HL-60 (cell line): ENCODE measurements at regions not wholly inside any gene's neighbourhood (a gene's known extent, or its start where the extent isn't known, plus 50 kb on each side); places are given as distances from the start of the nearest gene placed in this dataset.

Experiments used
- DNase-seq, 2 experiments: peaks; one replicate each; pipeline ENCODE4 v3.0.0-alpha.2; 2010 to 2020; ENCODE audit warnings: low read depth in 1 of 2, low spot score in 1 of 2
- H3K27ac ChIP-seq: fragments of 250-450 bp; sonication (Bioruptor Pico); replicated peaks from 2 replicates; pipeline ENCODE4 v1.5.1; 2020; ENCODE audit warnings: mild to moderate bottlenecking, moderate library complexity
- H3K27me3 ChIP-seq: fragments of 250-450 bp; sonication (Bioruptor Pico); 2 replicates; pipeline ENCODE4 v1.5.1; 2021; ENCODE audit warnings: mild to moderate bottlenecking, moderate library complexity; ENCODE audit not compliant: insufficient read depth, poor library complexity, severe bottlenecking
- H3K4me3 ChIP-seq: replicated peaks from 2 replicates; pipeline ENCODE4 v1.5.1; 2011; ENCODE audit warnings: mild to moderate bottlenecking, control low read depth, low read length; ENCODE audit not compliant: insufficient read depth
- GABPA ChIP-seq: IDR thresholded peaks from 2 replicates; pipeline ENCODE4 v1.6.1; 2012; ENCODE audit warnings: low read depth
- POLR2AphosphoS5 ChIP-seq: IDR thresholded peaks from 2 replicates; pipeline ENCODE4 v1.6.1; 2012; ENCODE audit warnings: low read depth
- SPI1 ChIP-seq: IDR thresholded peaks from 2 replicates; pipeline ENCODE4 v1.6.1; 2012; ENCODE audit warnings: low read depth, mild to moderate bottlenecking, borderline replicate concordance
- TF ChIP-seq, protein P1 (sequence below): IDR thresholded peaks from 2 replicates; pipeline ENCODE4 v1.6.1; 2012; ENCODE audit warnings: low read depth; ENCODE audit not compliant: insufficient replicate concordance
- TF ChIP-seq, protein P2 (sequence below): IDR thresholded peaks from one replicate; pipeline ENCODE4 v1.5.1; 2011; ENCODE audit warnings: low read length, control low read depth, inconsistent platforms; ENCODE audit not compliant: insufficient read depth

DNA sequence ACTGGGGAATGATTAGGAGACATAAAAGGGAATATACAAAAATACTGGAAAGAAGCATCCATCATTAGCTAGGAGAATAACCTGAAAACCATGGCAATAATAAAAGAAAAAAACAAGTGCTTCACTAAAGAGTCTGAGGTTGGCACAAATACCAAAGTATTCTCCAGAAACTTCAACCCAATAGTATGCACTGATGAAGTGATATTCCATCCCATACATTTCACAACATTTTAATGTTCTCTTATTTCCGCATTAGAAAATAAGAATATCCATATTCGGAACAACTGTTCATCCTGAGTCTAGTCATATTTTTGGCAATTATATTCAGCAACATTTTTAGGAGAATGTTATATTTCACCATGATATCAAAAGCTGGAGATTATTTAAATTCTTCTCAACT, 116.2 kb downstream of the POSTN start:
- TF ChIP-seq POLR2AphosphoS5 = no peak
- no peak for TF ChIP-seq SPI1
- TF ChIP-seq, protein P1, sequence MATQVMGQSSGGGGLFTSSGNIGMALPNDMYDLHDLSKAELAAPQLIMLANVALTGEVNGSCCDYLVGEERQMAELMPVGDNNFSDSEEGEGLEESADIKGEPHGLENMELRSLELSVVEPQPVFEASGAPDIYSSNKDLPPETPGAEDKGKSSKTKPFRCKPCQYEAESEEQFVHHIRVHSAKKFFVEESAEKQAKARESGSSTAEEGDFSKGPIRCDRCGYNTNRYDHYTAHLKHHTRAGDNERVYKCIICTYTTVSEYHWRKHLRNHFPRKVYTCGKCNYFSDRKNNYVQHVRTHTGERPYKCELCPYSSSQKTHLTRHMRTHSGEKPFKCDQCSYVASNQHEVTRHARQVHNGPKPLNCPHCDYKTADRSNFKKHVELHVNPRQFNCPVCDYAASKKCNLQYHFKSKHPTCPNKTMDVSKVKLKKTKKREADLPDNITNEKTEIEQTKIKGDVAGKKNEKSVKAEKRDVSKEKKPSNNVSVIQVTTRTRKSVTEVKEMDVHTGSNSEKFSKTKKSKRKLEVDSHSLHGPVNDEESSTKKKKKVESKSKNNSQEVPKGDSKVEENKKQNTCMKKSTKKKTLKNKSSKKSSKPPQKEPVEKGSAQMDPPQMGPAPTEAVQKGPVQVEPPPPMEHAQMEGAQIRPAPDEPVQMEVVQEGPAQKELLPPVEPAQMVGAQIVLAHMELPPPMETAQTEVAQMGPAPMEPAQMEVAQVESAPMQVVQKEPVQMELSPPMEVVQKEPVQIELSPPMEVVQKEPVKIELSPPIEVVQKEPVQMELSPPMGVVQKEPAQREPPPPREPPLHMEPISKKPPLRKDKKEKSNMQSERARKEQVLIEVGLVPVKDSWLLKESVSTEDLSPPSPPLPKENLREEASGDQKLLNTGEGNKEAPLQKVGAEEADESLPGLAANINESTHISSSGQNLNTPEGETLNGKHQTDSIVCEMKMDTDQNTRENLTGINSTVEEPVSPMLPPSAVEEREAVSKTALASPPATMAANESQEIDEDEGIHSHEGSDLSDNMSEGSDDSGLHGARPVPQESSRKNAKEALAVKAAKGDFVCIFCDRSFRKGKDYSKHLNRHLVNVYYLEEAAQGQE = no peak
- TF ChIP-seq, protein P2, sequence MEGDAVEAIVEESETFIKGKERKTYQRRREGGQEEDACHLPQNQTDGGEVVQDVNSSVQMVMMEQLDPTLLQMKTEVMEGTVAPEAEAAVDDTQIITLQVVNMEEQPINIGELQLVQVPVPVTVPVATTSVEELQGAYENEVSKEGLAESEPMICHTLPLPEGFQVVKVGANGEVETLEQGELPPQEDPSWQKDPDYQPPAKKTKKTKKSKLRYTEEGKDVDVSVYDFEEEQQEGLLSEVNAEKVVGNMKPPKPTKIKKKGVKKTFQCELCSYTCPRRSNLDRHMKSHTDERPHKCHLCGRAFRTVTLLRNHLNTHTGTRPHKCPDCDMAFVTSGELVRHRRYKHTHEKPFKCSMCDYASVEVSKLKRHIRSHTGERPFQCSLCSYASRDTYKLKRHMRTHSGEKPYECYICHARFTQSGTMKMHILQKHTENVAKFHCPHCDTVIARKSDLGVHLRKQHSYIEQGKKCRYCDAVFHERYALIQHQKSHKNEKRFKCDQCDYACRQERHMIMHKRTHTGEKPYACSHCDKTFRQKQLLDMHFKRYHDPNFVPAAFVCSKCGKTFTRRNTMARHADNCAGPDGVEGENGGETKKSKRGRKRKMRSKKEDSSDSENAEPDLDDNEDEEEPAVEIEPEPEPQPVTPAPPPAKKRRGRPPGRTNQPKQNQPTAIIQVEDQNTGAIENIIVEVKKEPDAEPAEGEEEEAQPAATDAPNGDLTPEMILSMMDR = no peak
- TF ChIP-seq GABPA = no peak
- Histone ChIP-seq H3K4me3 (no peak overlapping the region), H3K27me3 (no peaks in the 10 kb centered on the region), H3K27ac (no peak overlapping the region)
- DNase-seq = no peak

DNA sequence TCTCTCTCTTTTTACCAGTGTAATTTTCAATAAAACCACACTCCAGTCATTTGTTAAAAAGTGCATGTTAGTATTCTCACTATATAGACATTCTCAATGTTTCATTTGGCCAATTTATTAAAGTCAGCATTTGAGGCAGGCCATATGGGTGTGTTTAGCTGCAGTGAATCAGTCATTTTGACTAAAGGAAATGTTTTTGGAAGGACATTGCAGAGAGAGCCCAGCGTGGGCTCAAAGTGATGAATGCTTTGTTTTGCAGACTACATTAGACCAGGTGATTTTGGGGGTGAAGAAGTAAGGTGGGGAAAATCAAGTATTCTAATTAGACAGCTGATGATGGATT, 116.7 kb downstream of the POSTN start:
- no peak overlapping the region for H3K27ac ChIP-seq
- H3K4me3 ChIP-seq = no peak overlapping the region
- no peak for DNase-seq
- no peak for TF ChIP-seq SPI1
- TF ChIP-seq, protein P1 = no peak
- no peak for TF ChIP-seq GABPA
- TF ChIP-seq POLR2AphosphoS5 = no peak
- TF ChIP-seq, protein P2 = no peak
- H3K27me3 ChIP-seq = no peaks in the 10 kb centered on the region

DNA sequence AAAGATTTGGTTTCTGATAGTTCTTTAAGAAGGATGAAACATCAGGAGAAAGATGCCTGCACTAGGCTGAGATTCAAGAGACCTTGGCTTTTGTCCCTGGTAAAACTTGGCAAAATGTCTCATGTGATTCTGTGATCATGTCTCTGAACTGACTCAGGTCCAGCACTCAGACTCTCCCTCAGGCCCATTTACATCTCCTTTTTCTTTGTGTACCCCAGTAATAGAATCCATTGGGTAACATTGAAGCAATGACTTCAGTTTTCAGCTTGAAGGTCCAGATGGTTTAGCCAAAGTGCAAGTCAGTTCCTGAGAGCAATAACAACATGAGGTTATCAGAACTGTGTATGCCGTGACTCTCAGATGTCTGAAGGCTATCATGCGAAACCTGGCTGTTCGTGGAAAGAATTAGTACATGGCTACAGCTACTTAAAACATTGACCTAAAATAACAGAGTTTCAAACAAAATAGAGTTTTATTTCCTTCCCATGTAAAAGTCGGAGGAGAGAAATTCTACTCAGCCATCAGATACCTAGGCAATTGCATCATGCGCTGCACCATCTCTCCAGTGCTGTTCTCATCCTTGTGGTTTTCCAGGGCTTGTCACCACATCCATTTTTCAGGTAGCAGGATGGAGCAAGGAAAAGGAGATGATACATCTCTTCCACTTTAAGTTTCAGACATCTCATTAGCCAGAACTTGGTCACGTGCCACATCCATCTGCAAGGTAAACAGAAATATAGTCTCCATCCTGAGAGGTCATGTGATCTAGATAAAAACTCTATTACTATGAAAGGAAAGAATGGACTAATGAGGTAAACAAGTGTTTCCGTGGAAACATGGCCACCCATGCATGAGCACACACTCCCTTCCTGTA, 117.3 kb downstream of the POSTN start:
- DNase-seq = no peak
- Histone ChIP-seq H3K27me3 (no peaks in the 10 kb centered on the region), H3K27ac (no peak overlapping the region), H3K4me3 (no peak overlapping the region)
- TF ChIP-seq POLR2AphosphoS5 (no peak), GABPA (no peak), SPI1 (no peak)
- TF ChIP-seq, protein P1 = no peak
- TF ChIP-seq, protein P2 = no peak
